WERI-Rb-1 (cell line): ENCODE measurements at regions not wholly inside any gene's neighbourhood (a gene's known extent, or its start where the extent isn't known, plus 50 kb on each side); places are given as distances from the start of the nearest gene placed in this dataset.
"Not testable (repeated sequence)": the region's sequence is repeated elsewhere in the genome, so short reads cannot be mapped to it uniquely, and the experiment has no call there.

ENCODE experiments used
- DNase-seq: peaks from one replicate; pipeline ENCODE4 v3.0.0-alpha.2; 2020
- H3K27ac ChIP-seq: fragments of 250-450 bp; sonication (Bioruptor Pico); 2 replicates; pipeline ENCODE4 v1.5.1; 2020; ENCODE audit warnings: mild to moderate bottlenecking, moderate library complexity
- H3K27me3 ChIP-seq: fragments of 250-450 bp; sonication (Bioruptor Pico); 2 replicates; pipeline ENCODE4 v1.5.1; 2021; ENCODE audit warnings: mild to moderate bottlenecking, low read depth, moderate library complexity; ENCODE audit not compliant: insufficient read depth, severe bottlenecking
- H3K36me3 ChIP-seq: fragments of 250-450 bp; sonication (Bioruptor Pico); 2 replicates; pipeline ENCODE4 v1.5.1; 2020; ENCODE audit warnings: mild to moderate bottlenecking, moderate library complexity
- H3K4me3 ChIP-seq: 2 replicates; pipeline ENCODE4 v1.5.1; 2011; ENCODE audit warnings: low read depth, mild to moderate bottlenecking, control low read depth, low read length
- H3K9me3 ChIP-seq: fragments of 250-450 bp; sonication (Bioruptor Pico); 2 replicates; pipeline ENCODE4 v1.5.1; 2021; ENCODE audit warnings: mild to moderate bottlenecking, moderate library complexity; ENCODE audit not compliant: severe bottlenecking
- CTCF ChIP-seq: IDR thresholded peaks from 2 replicates; pipeline ENCODE4 v1.5.1; 2011; ENCODE audit warnings: low read depth, mild to moderate bottlenecking, control low read depth, inconsistent platforms, low read length

DNA sequence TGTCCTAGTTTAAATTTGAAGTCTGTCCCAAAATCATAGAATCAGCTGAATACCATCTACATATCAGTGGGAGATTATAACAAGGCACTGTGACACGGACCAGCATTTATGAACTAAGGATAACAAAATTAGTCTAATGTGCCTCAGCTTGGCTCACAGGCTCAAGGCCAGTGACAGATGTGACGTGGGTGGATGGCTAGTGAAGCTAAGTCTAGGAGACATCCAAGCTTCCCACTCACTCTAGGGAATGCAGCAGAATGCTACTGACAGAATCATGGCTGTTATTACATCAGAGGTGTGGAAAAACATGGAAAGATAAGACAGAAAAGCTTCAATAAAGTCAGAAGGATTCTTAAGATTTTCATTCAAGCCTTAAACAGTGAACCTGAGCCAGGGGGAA is 329.9 kb downstream of the NAF1 start:
- Histone ChIP-seq H3K27ac (no peak overlapping the region), H3K9me3 (peaks cover 2% of the 10 kb centered on the region), H3K4me3 (no peak overlapping the region), H3K36me3 (no peaks in the 10 kb centered on the region), H3K27me3 (no peaks in the 10 kb centered on the region)
- DNase-seq: peak; percentile 32
- no peak for TF ChIP-seq CTCF

DNA sequence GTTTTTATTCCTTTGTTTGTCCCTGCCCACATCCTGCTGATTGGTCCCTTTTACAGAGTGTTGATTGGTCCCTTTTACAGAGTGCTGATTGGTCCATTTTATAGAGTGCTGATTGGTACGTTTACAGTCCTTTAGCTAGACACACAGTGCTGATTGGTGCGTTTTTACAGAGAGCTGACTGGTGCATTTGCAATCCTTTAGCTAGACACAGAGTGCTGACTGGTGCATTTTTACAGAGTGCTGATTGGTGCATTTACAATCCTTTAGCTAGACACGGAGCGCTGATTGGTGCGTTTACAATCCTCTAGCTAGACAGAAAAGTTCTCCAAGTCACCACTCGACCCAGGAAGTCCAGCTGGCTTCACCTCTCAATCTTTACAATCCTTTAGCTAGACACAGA is 330.4 kb downstream of the NAF1 start:
- not testable (repeated sequence) for H3K4me3 ChIP-seq, H3K27me3 ChIP-seq, DNase-seq, H3K36me3 ChIP-seq, H3K27ac ChIP-seq, H3K9me3 ChIP-seq

GRCh38 chr4:162830899-162831298 is 335.8 kb downstream of the NAF1 start:
- no peaks in the 10 kb centered on the region for H3K27me3 ChIP-seq
- no peaks in the 10 kb centered on the region for H3K9me3 ChIP-seq
- TF ChIP-seq CTCF: no peak
- H3K36me3 ChIP-seq: no peaks in the 10 kb centered on the region
- no peak overlapping the region for H3K27ac ChIP-seq
- no peak overlapping the region for H3K4me3 ChIP-seq
- DNase-seq: no peak

DNA sequence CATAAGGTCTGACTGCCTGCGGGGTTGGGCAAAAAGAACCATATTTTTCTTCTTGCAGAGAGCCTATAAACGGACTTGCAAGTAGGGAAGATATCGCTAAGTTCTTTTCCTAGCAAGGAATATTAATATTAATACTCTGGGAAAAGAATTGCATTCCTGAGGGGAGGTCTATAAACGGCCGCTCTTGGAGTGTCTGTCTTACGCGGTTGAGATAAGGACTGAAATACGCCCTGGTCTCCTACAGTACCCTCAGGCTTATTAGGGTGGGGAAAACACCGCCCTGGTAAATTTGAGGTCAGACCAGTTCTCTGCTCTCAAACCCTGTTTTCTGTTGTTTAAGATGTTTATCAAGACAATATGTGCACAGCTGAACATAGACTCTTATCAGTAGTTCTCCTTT is 349.3 kb downstream of the NAF1 start:
- not testable (repeated sequence) for H3K36me3 ChIP-seq, H3K9me3 ChIP-seq, H3K27ac ChIP-seq, DNase-seq, H3K27me3 ChIP-seq, H3K4me3 ChIP-seq

GRCh38 chr4:162804351-162804924 is 362.3 kb downstream of the NAF1 start:
- peak; percentile 11 for DNase-seq
- TF ChIP-seq CTCF: no peak
- no peaks in the 10 kb centered on the region for H3K36me3 ChIP-seq

DNA sequence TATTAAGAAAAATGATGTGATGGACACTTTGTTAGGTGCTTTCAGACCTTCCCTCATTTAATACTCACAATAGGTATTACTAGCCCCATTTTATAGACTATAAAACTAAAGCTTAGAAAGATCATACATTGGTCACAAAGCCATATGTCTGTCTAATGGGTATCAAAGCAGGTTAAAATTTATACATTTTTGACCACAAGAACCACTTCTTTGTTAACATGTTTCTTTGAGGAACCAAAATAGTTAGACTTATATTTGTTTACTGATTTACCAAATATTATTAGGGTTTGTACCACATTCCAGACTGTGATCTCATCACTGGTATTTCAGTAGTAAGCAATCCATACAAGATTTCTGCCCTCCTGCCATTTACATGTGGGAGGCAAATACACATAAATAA is 363.3 kb downstream of the NAF1 start:
- no peaks in the 10 kb centered on the region for H3K9me3 ChIP-seq
- no peak overlapping the region for H3K4me3 ChIP-seq
- H3K27ac ChIP-seq: no peak overlapping the region

More at GRCh38 chr4:162804351-162804924, 362.3 kb downstream of the NAF1 start:
- Histone ChIP-seq H3K27me3 (no peaks in the 10 kb centered on the region), H3K27ac (no peak overlapping the region), H3K4me3 (no peak overlapping the region), H3K9me3 (no peaks in the 10 kb centered on the region)

More for the DNA sequence above, 363.3 kb downstream of the NAF1 start:
- Histone ChIP-seq H3K36me3 (no peaks in the 10 kb centered on the region), H3K27me3 (no peaks in the 10 kb centered on the region)
- no peak for TF ChIP-seq CTCF
- DNase-seq: no peak
